ENCODE measurements at regions not wholly inside any gene's neighbourhood (a gene's known extent, or its start where the extent isn't known, plus 50 kb on each side); places are given as distances from the start of the nearest gene placed in this dataset.
"Not testable (repeated sequence)": the region's sequence is repeated elsewhere in the genome, so short reads cannot be mapped to it uniquely, and the experiment has no call there.

DNA sequence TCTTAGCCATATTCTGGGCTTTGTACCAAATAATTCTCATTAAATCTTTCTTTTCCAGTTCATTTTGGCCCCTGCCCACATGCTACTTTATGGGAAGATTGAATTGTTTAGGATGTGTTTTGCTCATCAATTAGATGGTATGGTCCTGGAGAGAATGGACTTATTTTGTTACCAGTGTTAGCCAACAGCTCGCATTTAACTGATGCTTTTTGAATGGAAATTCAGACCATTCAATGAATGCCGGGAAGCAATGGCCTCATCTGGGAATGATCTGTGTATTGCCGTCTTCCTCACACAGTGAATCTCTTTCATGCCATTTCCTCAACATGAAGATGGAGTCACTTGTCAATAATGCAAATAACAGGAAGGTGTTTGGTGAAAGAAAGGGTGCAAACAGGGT lies 370.6 kb upstream of the PIK3R1 start (continued):
- TF ChIP-seq, protein P1, sequence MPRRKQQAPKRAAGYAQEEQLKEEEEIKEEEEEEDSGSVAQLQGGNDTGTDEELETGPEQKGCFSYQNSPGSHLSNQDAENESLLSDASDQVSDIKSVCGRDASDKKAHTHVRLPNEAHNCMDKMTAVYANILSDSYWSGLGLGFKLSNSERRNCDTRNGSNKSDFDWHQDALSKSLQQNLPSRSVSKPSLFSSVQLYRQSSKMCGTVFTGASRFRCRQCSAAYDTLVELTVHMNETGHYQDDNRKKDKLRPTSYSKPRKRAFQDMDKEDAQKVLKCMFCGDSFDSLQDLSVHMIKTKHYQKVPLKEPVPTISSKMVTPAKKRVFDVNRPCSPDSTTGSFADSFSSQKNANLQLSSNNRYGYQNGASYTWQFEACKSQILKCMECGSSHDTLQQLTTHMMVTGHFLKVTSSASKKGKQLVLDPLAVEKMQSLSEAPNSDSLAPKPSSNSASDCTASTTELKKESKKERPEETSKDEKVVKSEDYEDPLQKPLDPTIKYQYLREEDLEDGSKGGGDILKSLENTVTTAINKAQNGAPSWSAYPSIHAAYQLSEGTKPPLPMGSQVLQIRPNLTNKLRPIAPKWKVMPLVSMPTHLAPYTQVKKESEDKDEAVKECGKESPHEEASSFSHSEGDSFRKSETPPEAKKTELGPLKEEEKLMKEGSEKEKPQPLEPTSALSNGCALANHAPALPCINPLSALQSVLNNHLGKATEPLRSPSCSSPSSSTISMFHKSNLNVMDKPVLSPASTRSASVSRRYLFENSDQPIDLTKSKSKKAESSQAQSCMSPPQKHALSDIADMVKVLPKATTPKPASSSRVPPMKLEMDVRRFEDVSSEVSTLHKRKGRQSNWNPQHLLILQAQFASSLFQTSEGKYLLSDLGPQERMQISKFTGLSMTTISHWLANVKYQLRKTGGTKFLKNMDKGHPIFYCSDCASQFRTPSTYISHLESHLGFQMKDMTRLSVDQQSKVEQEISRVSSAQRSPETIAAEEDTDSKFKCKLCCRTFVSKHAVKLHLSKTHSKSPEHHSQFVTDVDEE (CRISPR knock-in tag; IDR thresholded peaks at IDR 0.05), result no peak
- TF ChIP-seq ZFP30 (CRISPR knock-in tag; IDR thresholded peaks at IDR 0.05), result no peak
- TF ChIP-seq CREB5 (CRISPR knock-in tag; IDR thresholded peaks at IDR 0.05; ENCODE audit: low read depth), result no peak
- TF ChIP-seq ZC3H10 (CRISPR knock-in tag; IDR thresholded peaks at IDR 0.05), result no peak
- no peak for TF ChIP-seq ZFP3 (CRISPR knock-in tag; IDR thresholded peaks at IDR 0.05)
- TF ChIP-seq, protein P2, sequence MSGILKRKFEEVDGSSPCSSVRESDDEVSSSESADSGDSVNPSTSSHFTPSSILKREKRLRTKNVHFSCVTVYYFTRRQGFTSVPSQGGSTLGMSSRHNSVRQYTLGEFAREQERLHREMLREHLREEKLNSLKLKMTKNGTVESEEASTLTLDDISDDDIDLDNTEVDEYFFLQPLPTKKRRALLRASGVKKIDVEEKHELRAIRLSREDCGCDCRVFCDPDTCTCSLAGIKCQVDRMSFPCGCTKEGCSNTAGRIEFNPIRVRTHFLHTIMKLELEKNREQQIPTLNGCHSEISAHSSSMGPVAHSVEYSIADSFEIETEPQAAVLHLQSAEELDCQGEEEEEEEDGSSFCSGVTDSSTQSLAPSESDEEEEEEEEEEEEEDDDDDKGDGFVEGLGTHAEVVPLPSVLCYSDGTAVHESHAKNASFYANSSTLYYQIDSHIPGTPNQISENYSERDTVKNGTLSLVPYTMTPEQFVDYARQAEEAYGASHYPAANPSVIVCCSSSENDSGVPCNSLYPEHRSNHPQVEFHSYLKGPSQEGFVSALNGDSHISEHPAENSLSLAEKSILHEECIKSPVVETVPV (CRISPR knock-in tag; IDR thresholded peaks at IDR 0.05), result no peak

DNA sequence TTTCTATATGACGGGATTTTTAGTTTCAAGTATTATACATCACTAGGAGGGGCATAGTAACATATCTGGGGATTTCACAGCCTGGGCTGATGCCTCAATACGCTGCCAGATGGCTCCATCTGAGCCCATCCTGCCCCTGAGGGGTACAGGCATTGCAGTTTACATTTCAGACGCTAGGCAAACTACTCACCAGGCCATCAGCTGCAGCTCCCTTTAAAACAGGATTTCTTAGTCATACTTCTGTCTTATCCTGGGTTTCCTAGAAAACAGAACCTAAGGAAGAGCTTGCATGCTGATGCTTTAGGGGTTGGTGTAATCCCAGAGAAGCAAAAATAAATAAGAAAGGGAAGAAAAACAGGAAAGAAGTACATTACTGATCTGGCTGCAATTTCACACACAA lies 372.8 kb upstream of the PIK3R1 start:
- no peak for TF ChIP-seq ZNF8 (CRISPR knock-in tag; IDR thresholded peaks at IDR 0.05)
- no peak for TF ChIP-seq PPARA (CRISPR knock-in tag; IDR thresholded peaks at IDR 0.05; ENCODE audit: borderline replicate concordance)
- TF ChIP-seq, protein P2 (CRISPR knock-in tag; IDR thresholded peaks at IDR 0.05), result no peak
- no peak for TF ChIP-seq ISL1 (CRISPR knock-in tag; IDR thresholded peaks at IDR 0.05)
- no peak for TF ChIP-seq ESRRG (CRISPR knock-in tag; IDR thresholded peaks at IDR 0.05)
- TF ChIP-seq TOX (CRISPR knock-in tag; IDR thresholded peaks at IDR 0.05; ENCODE audit: borderline replicate concordance), result no peak
- TF ChIP-seq ZFP30 (CRISPR knock-in tag; IDR thresholded peaks at IDR 0.05), result no peak
- no peak for TF ChIP-seq BACH2 (CRISPR knock-in tag; IDR thresholded peaks at IDR 0.05; ENCODE audit: borderline replicate concordance)
- ATAC-seq, result peak; percentile 56; the same call in 2 of the 3 replicates

GRCh38 chr5:67837225-67837624 lies 378.3 kb upstream of the PIK3R1 start:
- not testable (repeated sequence) for ATAC-seq

GRCh38 chr5:67836496-67836895 lies 379.1 kb upstream of the PIK3R1 start:
- ATAC-seq, result not testable (repeated sequence)

DNA sequence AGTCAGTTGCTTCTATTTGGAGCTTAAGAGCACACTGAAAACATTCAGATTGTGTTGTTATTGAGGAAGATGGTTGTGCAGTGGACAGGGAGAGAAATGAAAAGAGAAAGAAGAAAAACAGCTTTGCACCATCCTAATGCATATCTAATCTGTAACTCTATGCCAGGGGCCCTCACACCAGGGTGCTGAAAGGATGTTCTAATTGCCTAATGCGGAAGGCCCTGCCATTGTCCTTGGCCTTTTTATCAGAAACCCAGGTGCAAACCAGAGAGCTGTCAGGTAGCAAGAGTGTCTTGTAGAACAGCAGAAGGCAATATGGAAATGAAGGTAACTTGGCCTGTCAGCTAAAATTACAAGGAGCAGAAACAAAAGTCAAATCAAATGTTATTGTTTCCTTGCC lies 384.5 kb upstream of the PIK3R1 start:
- ATAC-seq, result no peak
- TF ChIP-seq BACH2 (CRISPR knock-in tag; IDR thresholded peaks at IDR 0.05; ENCODE audit: borderline replicate concordance) (no peak), ZFP30 (CRISPR knock-in tag; IDR thresholded peaks at IDR 0.05) (no peak), ZNF8 (CRISPR knock-in tag; IDR thresholded peaks at IDR 0.05) (no peak), CSDC2 (CRISPR knock-in tag; IDR thresholded peaks at IDR 0.05) (no peak), GLIS3 (CRISPR knock-in tag; IDR thresholded peaks at IDR 0.05) (no peak)
- TF ChIP-seq, protein P3, sequence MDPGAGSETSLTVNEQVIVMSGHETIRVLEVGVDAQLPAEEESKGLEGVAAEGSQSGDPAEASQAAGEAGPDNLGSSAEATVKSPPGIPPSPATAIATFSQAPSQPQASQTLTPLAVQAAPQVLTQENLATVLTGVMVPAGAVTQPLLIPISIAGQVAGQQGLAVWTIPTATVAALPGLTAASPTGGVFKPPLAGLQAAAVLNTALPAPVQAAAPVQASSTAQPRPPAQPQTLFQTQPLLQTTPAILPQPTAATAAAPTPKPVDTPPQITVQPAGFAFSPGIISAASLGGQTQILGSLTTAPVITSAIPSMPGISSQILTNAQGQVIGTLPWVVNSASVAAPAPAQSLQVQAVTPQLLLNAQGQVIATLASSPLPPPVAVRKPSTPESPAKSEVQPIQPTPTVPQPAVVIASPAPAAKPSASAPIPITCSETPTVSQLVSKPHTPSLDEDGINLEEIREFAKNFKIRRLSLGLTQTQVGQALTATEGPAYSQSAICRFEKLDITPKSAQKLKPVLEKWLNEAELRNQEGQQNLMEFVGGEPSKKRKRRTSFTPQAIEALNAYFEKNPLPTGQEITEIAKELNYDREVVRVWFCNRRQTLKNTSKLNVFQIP (CRISPR knock-in tag; IDR thresholded peaks at IDR 0.05; ENCODE audit: borderline replicate concordance, low read depth), result no peak

DNA sequence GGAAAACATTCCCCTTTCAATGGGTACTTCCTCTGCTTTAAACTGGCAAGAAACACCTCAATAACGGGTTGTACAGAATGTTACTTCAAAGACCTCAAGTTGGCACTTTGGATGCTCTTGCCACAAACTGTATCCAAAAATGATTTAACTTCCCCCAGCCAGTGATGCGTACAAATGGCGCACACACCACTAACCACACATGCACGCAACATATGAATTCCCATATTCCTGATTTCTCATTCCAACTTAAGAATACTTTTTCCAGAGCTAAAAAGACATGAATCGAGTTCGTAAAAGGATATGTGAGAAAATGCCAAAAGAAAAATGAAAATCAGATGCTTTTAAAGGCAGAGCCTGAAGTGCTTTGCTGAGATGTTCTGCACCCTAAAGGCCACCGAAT lies 388.0 kb upstream of the PIK3R1 start:
- no peak for ATAC-seq
- TF ChIP-seq ZFP3 (CRISPR knock-in tag; IDR thresholded peaks at IDR 0.05) (no peak), SNAI2 (CRISPR knock-in tag; IDR thresholded peaks at IDR 0.05) (no peak), ZNF8 (CRISPR knock-in tag; IDR thresholded peaks at IDR 0.05) (no peak), ZFP30 (CRISPR knock-in tag; IDR thresholded peaks at IDR 0.05) (no peak)
- TF ChIP-seq, protein P2 (CRISPR knock-in tag; IDR thresholded peaks at IDR 0.05), result no peak
- TF ChIP-seq, protein P4, sequence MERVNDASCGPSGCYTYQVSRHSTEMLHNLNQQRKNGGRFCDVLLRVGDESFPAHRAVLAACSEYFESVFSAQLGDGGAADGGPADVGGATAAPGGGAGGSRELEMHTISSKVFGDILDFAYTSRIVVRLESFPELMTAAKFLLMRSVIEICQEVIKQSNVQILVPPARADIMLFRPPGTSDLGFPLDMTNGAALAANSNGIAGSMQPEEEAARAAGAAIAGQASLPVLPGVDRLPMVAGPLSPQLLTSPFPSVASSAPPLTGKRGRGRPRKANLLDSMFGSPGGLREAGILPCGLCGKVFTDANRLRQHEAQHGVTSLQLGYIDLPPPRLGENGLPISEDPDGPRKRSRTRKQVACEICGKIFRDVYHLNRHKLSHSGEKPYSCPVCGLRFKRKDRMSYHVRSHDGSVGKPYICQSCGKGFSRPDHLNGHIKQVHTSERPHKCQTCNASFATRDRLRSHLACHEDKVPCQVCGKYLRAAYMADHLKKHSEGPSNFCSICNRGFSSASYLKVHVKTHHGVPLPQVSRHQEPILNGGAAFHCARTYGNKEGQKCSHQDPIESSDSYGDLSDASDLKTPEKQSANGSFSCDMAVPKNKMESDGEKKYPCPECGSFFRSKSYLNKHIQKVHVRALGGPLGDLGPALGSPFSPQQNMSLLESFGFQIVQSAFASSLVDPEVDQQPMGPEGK (CRISPR knock-in tag; IDR thresholded peaks at IDR 0.05; ENCODE audit: borderline replicate concordance), result no peak
- TF ChIP-seq, protein P1 (CRISPR knock-in tag; IDR thresholded peaks at IDR 0.05), result no peak

All from SK-N-SH treated with all-trans-retinoic acid at 6 μM for 48 hours (cell line).